Skeletal muscle satellite cell (primary cell): ENCODE measurements at regions not wholly inside any gene's neighbourhood (a gene's known extent, or its start where the extent isn't known, plus 50 kb on each side); places are given as distances from the start of the nearest gene placed in this dataset.
"Not testable (repeated sequence)": the region's sequence is repeated elsewhere in the genome, so short reads cannot be mapped to it uniquely, and the experiment has no call there.

ENCODE experiments used
- H3K27me3 ChIP-seq: 2 replicates; pipeline ENCODE4 v1.7.0; 2013; ENCODE audit warnings: low read length; ENCODE audit not compliant: control insufficient read depth, insufficient read depth
- H3K36me3 ChIP-seq: 2 replicates; pipeline ENCODE4 v1.7.0; 2013; ENCODE audit warnings: mild to moderate bottlenecking, control low read depth, low read length; ENCODE audit not compliant: insufficient read depth
- H3K4me1 ChIP-seq: 2 replicates; pipeline ENCODE4 v1.7.0; 2013; ENCODE audit warnings: low read length; ENCODE audit not compliant: control insufficient read depth, insufficient read depth
- H3K4me2 ChIP-seq: 2 replicates; pipeline ENCODE4 v1.7.0; 2013; ENCODE audit warnings: mild to moderate bottlenecking, low read length
- H3K4me3 ChIP-seq: 2 replicates; pipeline ENCODE4 v1.7.0; 2013; ENCODE audit warnings: low read length
- H3K9ac ChIP-seq: 2 replicates; pipeline ENCODE4 v1.7.0; 2013; ENCODE audit warnings: mild to moderate bottlenecking, low read depth, low read length, moderate library complexity
- H3K9me3 ChIP-seq: replicated peaks from 2 replicates; pipeline ENCODE4 v1.7.0; 2013; ENCODE audit warnings: mild to moderate bottlenecking, control low read depth, low read length

DNA sequence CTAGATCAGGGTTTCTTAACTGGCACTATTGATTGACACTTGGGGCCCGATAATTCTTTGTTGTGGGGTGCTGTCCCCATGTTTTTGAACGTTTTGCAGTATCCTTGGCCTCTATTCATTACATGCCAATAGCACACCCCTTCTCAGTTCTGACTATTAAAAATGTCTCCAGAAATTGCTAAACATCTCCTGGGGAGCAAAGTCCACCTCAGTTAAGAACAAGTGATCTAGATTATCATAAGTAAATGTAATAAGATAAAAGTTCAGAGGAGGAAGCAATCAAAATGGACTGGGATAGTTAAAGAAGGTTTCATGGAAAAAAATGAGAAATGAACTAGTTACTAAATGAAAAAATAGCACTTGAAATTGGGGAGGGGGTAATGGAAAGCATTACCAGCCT lies 98.1 kb upstream of the MIR17HG start:
- no peaks in the 10 kb centered on the region for H3K9me3 ChIP-seq
- no peak overlapping the region for H3K4me2 ChIP-seq
- no peaks in the 10 kb centered on the region for H3K36me3 ChIP-seq
- H3K9ac ChIP-seq: no peak overlapping the region
- no peak overlapping the region for H3K4me3 ChIP-seq
- H3K27me3 ChIP-seq: no peaks in the 10 kb centered on the region
- H3K4me1 ChIP-seq: no peaks in the 10 kb centered on the region

DNA sequence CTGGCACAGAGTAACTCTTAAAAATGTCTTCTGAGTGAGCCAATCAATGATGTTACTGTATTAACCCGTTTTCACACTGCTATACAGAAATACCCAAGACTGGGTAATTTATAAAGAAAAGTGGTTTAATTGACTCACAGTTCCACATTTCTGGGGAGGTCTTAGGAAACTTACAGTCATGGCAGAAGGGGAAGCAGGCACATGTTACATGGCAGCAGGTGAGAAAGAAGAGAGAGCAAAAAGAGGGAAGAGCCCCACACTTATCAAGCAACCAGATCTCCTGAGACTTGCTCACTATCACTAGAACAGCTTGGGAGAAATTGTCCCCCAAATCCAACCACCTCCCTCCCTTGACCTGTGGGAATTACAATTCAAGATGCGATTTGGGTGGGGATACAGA lies 97.6 kb upstream of the MIR17HG start:
- no peak overlapping the region for H3K4me2 ChIP-seq
- H3K4me1 ChIP-seq: no peaks in the 10 kb centered on the region
- H3K36me3 ChIP-seq: no peaks in the 10 kb centered on the region
- H3K9ac ChIP-seq: no peak overlapping the region
- no peaks in the 10 kb centered on the region for H3K9me3 ChIP-seq
- H3K4me3 ChIP-seq: no peak overlapping the region
- H3K27me3 ChIP-seq: no peaks in the 10 kb centered on the region

DNA sequence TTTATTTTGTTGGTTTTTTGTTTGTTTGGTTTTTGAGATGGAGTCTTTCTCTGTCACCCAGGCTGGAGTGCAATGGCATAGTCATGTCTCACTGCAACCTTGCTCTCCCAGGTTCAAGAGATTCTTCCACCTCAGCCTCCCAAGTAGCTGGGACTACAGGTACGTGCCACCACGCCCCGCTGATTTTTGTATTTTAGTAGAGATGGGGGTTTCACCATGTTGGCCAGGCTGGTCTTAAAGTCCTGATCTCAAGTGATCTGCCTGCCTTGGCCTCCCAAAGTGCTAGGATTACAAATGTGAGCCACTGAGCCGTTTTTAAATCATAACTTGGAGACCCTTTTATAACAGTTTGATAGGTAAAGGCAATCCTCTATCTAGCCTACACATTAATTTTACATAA lies 95.9 kb upstream of the MIR17HG start:
- H3K9me3 ChIP-seq, H3K4me2 ChIP-seq, H3K9ac ChIP-seq, H3K4me1 ChIP-seq, H3K36me3 ChIP-seq, H3K27me3 ChIP-seq, H3K4me3 ChIP-seq: not testable (repeated sequence)

DNA sequence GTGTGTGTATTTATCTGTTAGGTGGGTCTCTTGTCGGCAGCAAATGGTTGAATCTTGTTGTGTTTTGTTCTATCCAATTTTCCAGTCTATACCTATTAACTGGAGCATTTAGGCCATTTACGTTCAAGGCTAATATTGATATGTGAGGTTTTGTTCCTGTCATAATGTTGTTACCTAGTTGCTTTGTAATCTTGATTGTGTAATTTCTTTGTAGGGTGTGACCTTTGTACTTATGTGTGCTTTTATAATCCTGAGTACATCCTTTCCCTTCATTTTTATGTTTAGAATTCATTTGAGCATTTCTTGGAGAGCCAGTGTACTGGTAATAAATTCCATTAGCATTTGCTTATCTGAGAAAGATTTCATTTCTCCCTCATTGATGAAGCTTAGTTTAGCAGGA lies 83.0 kb upstream of the MIR17HG start:
- Histone ChIP-seq H3K9me3 (no peaks in the 10 kb centered on the region), H3K9ac (no peak overlapping the region), H3K4me1 (no peaks in the 10 kb centered on the region), H3K4me2 (no peak overlapping the region), H3K4me3 (no peak overlapping the region), H3K36me3 (no peaks in the 10 kb centered on the region), H3K27me3 (no peaks in the 10 kb centered on the region)

DNA sequence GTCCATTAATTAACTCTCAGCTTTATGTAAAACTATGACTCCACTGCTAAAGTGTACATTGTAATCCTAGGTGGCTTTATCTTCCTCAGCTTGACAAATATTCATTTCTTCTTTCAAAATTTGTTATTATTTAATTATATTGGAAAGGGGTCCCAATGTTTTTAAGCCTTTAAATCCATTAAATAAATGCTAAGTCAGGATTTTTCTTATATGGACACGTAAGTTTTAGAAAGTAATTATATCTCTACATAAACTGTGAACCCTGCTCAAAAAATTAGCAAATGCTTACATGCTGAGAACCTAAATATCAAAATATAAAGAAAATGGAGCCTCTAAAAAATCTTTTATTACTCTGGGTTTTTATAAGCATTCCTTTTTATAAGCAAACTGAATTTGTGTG lies 78.2 kb upstream of the MIR17HG start:
- H3K4me3 ChIP-seq: no peak overlapping the region
- no peaks in the 10 kb centered on the region for H3K27me3 ChIP-seq
- H3K4me2 ChIP-seq: no peak overlapping the region
- no peaks in the 10 kb centered on the region for H3K36me3 ChIP-seq
- no peak overlapping the region for H3K9ac ChIP-seq
- H3K4me1 ChIP-seq: no peaks in the 10 kb centered on the region
- H3K9me3 ChIP-seq: no peaks in the 10 kb centered on the region

DNA sequence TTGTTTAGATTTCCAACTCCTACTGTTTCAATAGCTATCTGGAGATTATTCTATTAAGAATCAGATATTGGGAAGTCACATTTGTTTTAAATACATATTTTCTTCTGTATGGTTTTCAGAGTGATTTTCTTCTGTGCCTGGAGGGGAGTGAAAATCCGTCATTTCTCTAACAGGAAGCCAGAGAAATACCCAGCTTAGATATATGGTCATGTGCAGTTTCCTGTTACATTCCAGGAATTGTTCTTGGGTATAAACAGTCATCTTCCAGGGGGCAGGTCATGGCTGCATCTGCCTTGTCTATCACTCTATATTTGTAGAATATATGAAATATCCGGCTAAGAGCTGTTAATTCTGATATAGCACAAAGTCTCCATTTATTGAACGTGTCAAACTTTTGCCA lies 77.5 kb upstream of the MIR17HG start:
- Histone ChIP-seq H3K9me3 (no peaks in the 10 kb centered on the region), H3K4me3 (no peak overlapping the region), H3K27me3 (no peaks in the 10 kb centered on the region), H3K4me2 (no peak overlapping the region), H3K4me1 (no peaks in the 10 kb centered on the region), H3K9ac (no peak overlapping the region), H3K36me3 (no peaks in the 10 kb centered on the region)

DNA sequence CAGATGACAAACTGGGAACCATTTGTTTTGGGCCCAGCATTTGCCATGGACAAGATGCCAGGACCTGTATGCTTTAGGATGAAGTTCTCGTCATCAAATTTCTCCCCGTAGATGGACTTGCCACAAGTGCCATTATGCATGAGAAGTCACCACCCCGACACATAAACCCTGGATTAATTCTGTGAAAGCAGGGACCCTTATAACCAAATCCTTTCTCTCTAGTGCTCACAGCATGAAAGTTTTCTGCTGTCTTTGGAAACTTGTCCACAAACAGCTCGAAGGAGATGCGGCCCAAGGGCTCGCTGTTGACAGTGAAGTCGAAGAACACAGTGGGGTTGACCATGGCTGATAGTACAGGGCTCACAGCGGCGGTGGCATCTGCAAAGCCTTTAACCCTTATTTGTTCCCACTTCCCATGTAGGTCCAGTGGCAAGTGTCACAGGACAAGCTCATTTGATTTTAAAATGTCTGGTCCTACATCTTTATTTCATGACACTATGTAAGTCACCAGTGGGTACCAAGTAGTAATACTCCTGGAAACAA lies 75.2 kb upstream of the MIR17HG start:
- Histone ChIP-seq H3K27me3 (no peaks in the 10 kb centered on the region), H3K36me3 (no peaks in the 10 kb centered on the region), H3K9me3 (no peaks in the 10 kb centered on the region), H3K4me1 (no peaks in the 10 kb centered on the region), H3K4me3 (no peak overlapping the region), H3K9ac (no peak overlapping the region), H3K4me2 (no peak overlapping the region)

DNA sequence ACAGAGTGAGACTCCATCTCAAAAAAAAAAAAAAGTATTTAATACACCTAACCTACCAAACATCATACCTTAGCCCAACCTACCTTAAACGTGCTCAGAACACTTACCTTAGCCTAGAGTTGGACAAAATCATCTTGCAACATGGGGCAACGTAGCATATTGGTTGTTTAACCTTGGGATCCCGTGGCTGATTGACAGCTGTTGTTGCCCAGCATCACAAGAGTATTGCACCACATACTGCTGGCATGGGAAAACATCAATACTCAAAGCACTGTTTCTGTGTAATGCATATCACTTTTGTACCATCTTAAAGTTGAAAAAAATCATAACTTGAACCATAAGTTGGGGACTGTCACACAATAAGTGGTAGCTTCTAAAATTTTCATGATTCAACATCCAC lies 73.8 kb upstream of the MIR17HG start:
- Histone ChIP-seq H3K27me3 (no peaks in the 10 kb centered on the region), H3K4me1 (no peaks in the 10 kb centered on the region), H3K9me3 (no peaks in the 10 kb centered on the region), H3K4me2 (no peak overlapping the region), H3K36me3 (no peaks in the 10 kb centered on the region), H3K4me3 (no peak overlapping the region), H3K9ac (no peak overlapping the region)

DNA sequence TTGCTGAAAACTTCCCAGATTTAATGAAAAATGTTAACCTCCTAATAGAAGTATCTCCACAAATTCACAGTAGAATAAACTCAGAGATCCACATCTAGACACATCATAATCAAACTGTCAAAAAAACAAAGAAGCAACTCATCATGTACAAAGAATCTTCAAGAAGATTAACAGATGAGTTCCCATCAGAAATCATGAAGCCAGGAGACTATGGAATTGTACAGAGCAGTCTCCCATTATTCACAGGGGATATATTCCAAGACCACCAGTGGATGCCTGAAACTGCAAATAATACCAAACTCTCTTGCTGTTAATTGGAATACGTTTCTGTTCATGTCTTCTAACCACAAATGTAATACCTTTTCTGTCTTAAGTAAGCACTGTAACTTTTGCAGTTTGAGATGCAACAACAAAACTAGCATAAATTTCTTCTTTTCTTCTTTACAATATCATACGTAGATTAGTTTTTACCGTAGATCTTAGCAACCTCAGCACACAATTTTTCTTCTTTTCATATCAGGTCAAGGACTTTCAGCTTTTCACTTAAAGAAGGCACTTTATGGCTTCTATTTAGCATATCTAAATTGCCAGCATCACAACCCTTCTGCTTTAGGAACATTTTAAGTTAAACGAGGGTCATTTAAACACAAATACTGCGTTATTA lies 70.3 kb upstream of the MIR17HG start:
- Histone ChIP-seq H3K27me3 (no peaks in the 10 kb centered on the region), H3K9me3 (no peaks in the 10 kb centered on the region), H3K4me3 (no peak overlapping the region), H3K4me1 (no peaks in the 10 kb centered on the region), H3K9ac (no peak overlapping the region), H3K36me3 (no peaks in the 10 kb centered on the region), H3K4me2 (no peak overlapping the region)

DNA sequence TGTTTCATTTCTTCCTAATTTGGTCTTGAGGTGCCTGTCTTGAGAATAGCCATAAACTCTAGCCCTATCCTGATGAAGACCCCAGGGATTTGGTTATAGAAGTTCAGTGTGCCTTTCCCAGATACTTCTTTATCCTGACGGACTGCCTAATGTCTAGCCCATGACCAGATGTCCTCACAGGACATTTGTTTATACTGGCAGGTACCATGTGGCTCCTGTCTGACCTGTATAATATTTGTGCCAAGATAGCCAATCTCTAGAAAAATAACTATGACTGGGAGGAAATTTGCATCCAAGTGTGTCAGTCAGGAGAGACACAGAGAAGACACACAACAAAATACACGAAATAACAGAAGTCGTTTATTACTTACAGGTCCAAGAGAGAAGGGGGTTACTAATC lies 69.2 kb upstream of the MIR17HG start:
- Histone ChIP-seq H3K4me3 (no peak overlapping the region), H3K36me3 (no peaks in the 10 kb centered on the region), H3K9me3 (no peaks in the 10 kb centered on the region), H3K4me2 (no peak overlapping the region), H3K9ac (no peak overlapping the region), H3K4me1 (no peaks in the 10 kb centered on the region), H3K27me3 (no peaks in the 10 kb centered on the region)

DNA sequence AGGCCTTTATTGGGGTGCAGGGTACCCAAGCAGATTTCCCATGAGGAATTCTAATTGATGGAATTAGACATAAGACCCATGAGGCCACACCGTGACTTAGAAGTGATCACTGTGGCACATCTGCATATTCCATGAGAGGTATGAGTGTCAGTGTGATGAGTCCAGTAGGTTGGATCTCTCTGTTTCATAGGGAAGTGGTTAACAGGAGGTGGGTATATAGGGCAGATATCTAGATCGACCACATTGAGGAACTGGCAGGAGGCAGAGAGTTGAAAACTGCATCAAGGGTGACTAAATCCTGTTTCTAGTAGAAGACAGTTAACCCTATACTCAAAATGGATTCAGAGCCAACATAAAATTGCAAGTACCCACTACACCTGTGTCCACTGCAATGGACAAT lies 68.6 kb upstream of the MIR17HG start:
- H3K9me3 ChIP-seq: no peaks in the 10 kb centered on the region
- no peaks in the 10 kb centered on the region for H3K27me3 ChIP-seq
- H3K4me3 ChIP-seq: no peak overlapping the region
- no peaks in the 10 kb centered on the region for H3K4me1 ChIP-seq
- H3K4me2 ChIP-seq: no peak overlapping the region
- no peaks in the 10 kb centered on the region for H3K36me3 ChIP-seq
- no peak overlapping the region for H3K9ac ChIP-seq

DNA sequence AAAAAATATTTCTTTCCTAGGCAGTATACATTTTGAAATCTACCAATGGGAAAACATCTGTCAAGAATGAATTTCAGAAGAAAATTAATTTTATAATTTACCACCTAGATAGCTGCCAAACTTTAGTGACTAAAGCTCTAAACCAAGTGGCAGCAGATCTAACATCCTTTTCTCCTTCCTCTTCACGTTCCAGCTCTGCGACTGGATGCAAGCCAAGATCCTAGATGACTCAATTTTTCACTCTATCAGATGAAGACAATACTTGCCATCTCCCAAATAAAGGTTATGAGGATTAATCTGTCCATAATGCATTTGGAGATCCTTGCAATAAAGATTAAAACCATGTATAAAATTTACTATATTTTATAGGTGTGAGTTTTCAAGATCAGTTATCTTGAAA lies 66.7 kb upstream of the MIR17HG start:
- Histone ChIP-seq H3K4me3 (no peak overlapping the region), H3K9me3 (no peaks in the 10 kb centered on the region), H3K4me2 (no peak overlapping the region), H3K36me3 (no peaks in the 10 kb centered on the region), H3K9ac (no peak overlapping the region), H3K4me1 (no peaks in the 10 kb centered on the region), H3K27me3 (no peaks in the 10 kb centered on the region)
